ENCODE measurements at regions not wholly inside any gene's neighbourhood (a gene's known extent, or its start where the extent isn't known, plus 50 kb on each side); places are given as distances from the start of the nearest gene placed in this dataset.
"Not testable (repeated sequence)": the region's sequence is repeated elsewhere in the genome, so short reads cannot be mapped to it uniquely, and the experiment has no call there.

DNA sequence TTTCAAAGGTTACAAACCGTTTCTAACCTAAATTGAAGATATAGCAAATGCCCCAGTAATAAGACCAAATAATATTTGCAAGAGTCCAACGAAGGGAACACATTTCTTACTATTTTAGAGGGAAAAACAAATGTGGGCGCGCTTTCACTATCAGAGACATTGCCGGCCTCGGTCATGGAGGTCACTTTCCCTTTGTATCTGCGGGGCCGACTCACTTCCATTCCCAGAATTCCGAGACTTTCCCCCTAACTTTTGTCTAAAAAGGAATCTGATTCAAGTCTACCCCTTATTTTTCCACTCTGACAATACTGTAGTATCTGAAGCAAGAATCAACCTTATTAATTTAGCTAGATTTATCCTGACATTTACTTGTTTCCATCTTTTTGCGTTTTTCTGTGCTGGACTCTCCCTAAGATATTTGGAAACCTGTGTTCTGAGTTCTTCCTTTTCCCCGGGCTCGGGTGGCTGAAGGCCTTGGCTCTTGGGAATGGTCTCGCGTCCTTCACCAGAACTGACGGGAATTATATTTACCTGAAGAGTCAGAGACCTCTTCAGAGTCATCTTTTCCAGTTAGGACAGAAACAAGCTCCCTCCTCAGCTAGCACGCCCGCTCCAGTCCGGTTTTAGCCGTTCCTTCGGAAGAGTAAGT, 71.8 kb upstream of the ZNF184 start:
- H3K27ac Mint-ChIP-seq = peak overlapping the region in 1 of 3 experiments; percentile 73; a peak in 1 of 7 replicates

DNA sequence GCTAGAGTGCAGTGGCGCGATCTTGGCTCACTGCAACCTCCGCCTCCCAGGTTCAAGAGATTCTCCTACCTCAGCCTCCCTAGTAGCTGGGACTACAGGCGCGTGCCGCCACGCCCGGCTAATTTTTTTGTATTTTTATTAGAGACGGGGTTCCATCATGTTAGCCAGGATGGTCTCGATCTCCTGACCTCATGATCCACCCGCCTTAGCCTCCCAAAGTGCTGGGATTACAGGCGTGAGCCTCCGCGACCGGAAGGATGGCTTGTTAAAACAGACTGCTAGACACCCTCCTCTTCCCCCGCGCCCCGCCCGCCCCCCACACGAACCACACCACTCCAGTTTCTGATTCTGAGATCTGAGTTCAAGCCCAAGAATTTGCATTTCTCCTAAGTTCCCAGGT, 71.2 kb upstream of the ZNF184 start:
- peaks cover 11 to 20% of the 10 kb centered on the region in 2 experiments for H3K4me1 Mint-ChIP-seq
- not testable (repeated sequence) for H3K79me2 ChIP-seq (ENCODE audit: insufficient read depth, low read length); H3K27ac ChIP-seq (ENCODE audit: insufficient read length, low read depth, low read length); H2BK20ac ChIP-seq (ENCODE audit: low read depth, low read length, poor library complexity, severe bottlenecking); H3T11ph ChIP-seq (ENCODE audit: low read length); H3K4me1 ChIP-seq (ENCODE audit: insufficient read depth, low read length); H2BK12ac ChIP-seq (ENCODE audit: insufficient read length, low read depth, low read length); H3K27me3 ChIP-seq (ENCODE audit: insufficient read depth, low read length); H2BK120ac ChIP-seq (ENCODE audit: low read depth, low read length, poor library complexity, severe bottlenecking); H2AK5ac ChIP-seq (ENCODE audit: insufficient read length, low read length); H3K27ac Mint-ChIP-seq; H4K91ac ChIP-seq (ENCODE audit: insufficient read length, low read depth, low read length); H3K18ac ChIP-seq (ENCODE audit: insufficient read length, low read depth, low read length); H4K20me1 ChIP-seq (ENCODE audit: control insufficient read depth, insufficient read depth, insufficient read length); H2BK5ac ChIP-seq (ENCODE audit: insufficient read length, low read length); DNase-seq; H3K9me3 ChIP-seq (ENCODE audit: control insufficient read depth, low read depth, low read length); H3K4ac ChIP-seq (ENCODE audit: low read depth, low read length); H2AFZ ChIP-seq (ENCODE audit: low read length); H3K9me3 Mint-ChIP-seq; H3K23ac ChIP-seq (ENCODE audit: insufficient read length, low read depth, low read length); H3K36me3 Mint-ChIP-seq (ENCODE audit: insufficient read depth in 1 of 3, low read depth in 3 of 3); H2BK15ac ChIP-seq (ENCODE audit: low read depth, low read length); H4K8ac ChIP-seq (replicated peaks; ENCODE audit: insufficient read length, low read depth, low read length); H3K14ac ChIP-seq (ENCODE audit: insufficient read depth, low read length); H3K56ac ChIP-seq (ENCODE audit: insufficient read length, low read depth, low read length); H3K79me1 ChIP-seq (ENCODE audit: insufficient read depth, low read depth, low read length, poor library complexity, severe bottlenecking); H3K23me2 ChIP-seq (ENCODE audit: insufficient read length, low read depth, low read length, poor library complexity, severe bottlenecking); H4K5ac ChIP-seq (ENCODE audit: insufficient read length, low read depth, low read length)
- Histone ChIP-seq H3K9ac (ENCODE audit: extremely low read depth, insufficient read length, low read length) (peak overlapping the region; percentile 16), H3K4me2 (ENCODE audit: insufficient read depth, insufficient read length, low read length) (peak overlapping the region; percentile 82)
- H3K4me3 Mint-ChIP-seq = peak overlapping the region; percentile 91 to 94
- no CpG with 5 or more reads among the region's 20 CpGs for WGBS (ENCODE audit: extremely low coverage, insufficient read length, low lambda C conversion rate)
- H3K27me3 Mint-ChIP-seq (ENCODE audit: low read depth) = peaks cover 23% of the 10 kb centered on the region

More for the DNA sequence above, 71.8 kb upstream of the ZNF184 start:
- peak overlapping the region; percentile 91 to 94 for H3K4me3 Mint-ChIP-seq
- no peak overlapping the region for H3K4ac ChIP-seq (ENCODE audit: low read depth, low read length)
- H4K91ac ChIP-seq (ENCODE audit: insufficient read length, low read depth, low read length) = no peak overlapping the region
- no peaks in the 10 kb centered on the region for H4K20me1 ChIP-seq (ENCODE audit: control insufficient read depth, insufficient read depth, insufficient read length)
- WGBS (ENCODE audit: extremely low coverage, insufficient read length, low lambda C conversion rate) = no CpG with 5 or more reads among the region's 20 CpGs
- H2AFZ ChIP-seq (ENCODE audit: low read length) = peak overlapping the region; percentile 76
- H3K4me1 Mint-ChIP-seq = peaks cover 11 to 20% of the 10 kb centered on the region in 2 experiments
- no peak overlapping the region for H2BK12ac ChIP-seq (ENCODE audit: insufficient read length, low read depth, low read length)
- H2BK15ac ChIP-seq (ENCODE audit: low read depth, low read length) = no peak overlapping the region
- H3K4me2 ChIP-seq (ENCODE audit: insufficient read depth, insufficient read length, low read length) = peak overlapping the region; percentile 82
- H3K4me1 ChIP-seq (ENCODE audit: insufficient read depth, low read length) = no peaks in the 10 kb centered on the region
- TF ChIP-seq, protein P1, sequence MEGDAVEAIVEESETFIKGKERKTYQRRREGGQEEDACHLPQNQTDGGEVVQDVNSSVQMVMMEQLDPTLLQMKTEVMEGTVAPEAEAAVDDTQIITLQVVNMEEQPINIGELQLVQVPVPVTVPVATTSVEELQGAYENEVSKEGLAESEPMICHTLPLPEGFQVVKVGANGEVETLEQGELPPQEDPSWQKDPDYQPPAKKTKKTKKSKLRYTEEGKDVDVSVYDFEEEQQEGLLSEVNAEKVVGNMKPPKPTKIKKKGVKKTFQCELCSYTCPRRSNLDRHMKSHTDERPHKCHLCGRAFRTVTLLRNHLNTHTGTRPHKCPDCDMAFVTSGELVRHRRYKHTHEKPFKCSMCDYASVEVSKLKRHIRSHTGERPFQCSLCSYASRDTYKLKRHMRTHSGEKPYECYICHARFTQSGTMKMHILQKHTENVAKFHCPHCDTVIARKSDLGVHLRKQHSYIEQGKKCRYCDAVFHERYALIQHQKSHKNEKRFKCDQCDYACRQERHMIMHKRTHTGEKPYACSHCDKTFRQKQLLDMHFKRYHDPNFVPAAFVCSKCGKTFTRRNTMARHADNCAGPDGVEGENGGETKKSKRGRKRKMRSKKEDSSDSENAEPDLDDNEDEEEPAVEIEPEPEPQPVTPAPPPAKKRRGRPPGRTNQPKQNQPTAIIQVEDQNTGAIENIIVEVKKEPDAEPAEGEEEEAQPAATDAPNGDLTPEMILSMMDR (conservative IDR thresholded peaks at IDR 0.05) = no peak
- H3K9me3 Mint-ChIP-seq = no peaks in the 10 kb centered on the region; a peak in 1 of 5 replicates
- no peaks in the 10 kb centered on the region for H3K79me1 ChIP-seq (ENCODE audit: insufficient read depth, low read depth, low read length, poor library complexity, severe bottlenecking)
- no peak overlapping the region for H2AK5ac ChIP-seq (ENCODE audit: insufficient read length, low read length)
- H3K79me2 ChIP-seq (ENCODE audit: insufficient read depth, low read length) = no peaks in the 10 kb centered on the region
- H3K23me2 ChIP-seq (ENCODE audit: insufficient read length, low read depth, low read length, poor library complexity, severe bottlenecking) = peaks cover 9% of the 10 kb centered on the region
- peak overlapping the region; percentile 64 for H3K9ac ChIP-seq (ENCODE audit: extremely low read depth, insufficient read length, low read length)
- H3K27me3 Mint-ChIP-seq (ENCODE audit: low read depth) = peaks cover 23% of the 10 kb centered on the region
- H2BK5ac ChIP-seq (ENCODE audit: insufficient read length, low read length) = no peak overlapping the region
- no peak overlapping the region for H3K14ac ChIP-seq (ENCODE audit: insufficient read depth, low read length)
- no peaks in the 10 kb centered on the region for H3K27me3 ChIP-seq (ENCODE audit: insufficient read depth, low read length)
- H4K8ac ChIP-seq (replicated peaks; ENCODE audit: insufficient read length, low read depth, low read length) = no peak overlapping the region
- no peak overlapping the region for H3K23ac ChIP-seq (ENCODE audit: insufficient read length, low read depth, low read length)
- H3T11ph ChIP-seq (ENCODE audit: low read length) = no peak overlapping the region
- no peak overlapping the region for H2BK120ac ChIP-seq (ENCODE audit: low read depth, low read length, poor library complexity, severe bottlenecking)
- no peak overlapping the region for H3K27ac ChIP-seq (ENCODE audit: insufficient read length, low read depth, low read length)
- H3K56ac ChIP-seq (ENCODE audit: insufficient read length, low read depth, low read length) = no peak overlapping the region
- no peak overlapping the region for H4K5ac ChIP-seq (ENCODE audit: insufficient read length, low read depth, low read length)
- H2BK20ac ChIP-seq (ENCODE audit: low read depth, low read length, poor library complexity, severe bottlenecking) = no peak overlapping the region
- no peak overlapping the region for H3K18ac ChIP-seq (ENCODE audit: insufficient read length, low read depth, low read length)
- no peak for DNase-seq
- H3K36me3 Mint-ChIP-seq (ENCODE audit: insufficient read depth in 1 of 3, low read depth in 3 of 3) = no peaks in the 10 kb centered on the region; a peak in 1 of 7 replicates
- no peaks in the 10 kb centered on the region for H3K9me3 ChIP-seq (ENCODE audit: control insufficient read depth, low read depth, low read length)
